Endothelial cell of umbilical vein (primary cell): ENCODE measurements at regions not wholly inside any gene's neighbourhood (a gene's known extent, or its start where the extent isn't known, plus 50 kb on each side); places are given as distances from the start of the nearest gene placed in this dataset.

ENCODE experiments used
- BruUV-seq: library from RNA; stranded (reverse); fragments of 400-500 nt; replicated peaks from 2 replicates; lab custom pipeline; 2021; lab: Mats Ljungman, UMichigan
- CTCF ChIA-PET: fragments of 300-600, 350-600 bp; sonication (Branson Sonifier 250); formaldehyde crosslinking; loops from one replicate; lab custom pipeline; 2021; ENCODE audit warnings: antibody characterized with exemption, inconsistent platforms; lab: Charles Lee
- POLR2A ChIA-PET: fragments of 300-600, 350-600 bp; sonication (Branson Sonifier 250); formaldehyde crosslinking; loops from one replicate; lab custom pipeline; 2021; ENCODE audit warnings: antibody characterized with exemption, inconsistent platforms; lab: Charles Lee
- DNase-seq: peaks from one replicate; pipeline ENCODE4 v3.0.0-alpha.2; 2011; ENCODE audit warnings: low read depth, low spot score
- FAIRE-seq: peaks from 2 replicates; lab custom pipeline; 2011; peaks lifted over from hg19 to GRCh38; lab: Jason Lieb, UNC
- H2AFZ ChIP-seq: 2 replicates; pipeline ENCODE4 v1.6.0; 2012; ENCODE audit warnings: low read depth, low read length, control low read depth, inconsistent platforms
- H3K27ac ChIP-seq: 2 replicates; pipeline ENCODE4 v1.5.1; 2011; ENCODE audit warnings: low read depth, mild to moderate bottlenecking, control low read depth, low read length, moderate library complexity; ENCODE audit not compliant: insufficient read depth
- H3K27me3 ChIP-seq, 2 experiments: 2 replicates each; pipeline versions ENCODE4 v1.6.0 to v1.6.1; 2011; ENCODE audit warnings: low read length in 2 of 2, mixed read lengths in 1 of 2; ENCODE audit not compliant: control insufficient read depth in 2 of 2, insufficient read depth in 2 of 2
- H3K36me3 ChIP-seq, 2 experiments: 2 replicates in 1 of 2; 3 replicates in 1 of 2; pipeline ENCODE4 v1.5.1; 2011; ENCODE audit warnings: low read length in 2 of 2, mild to moderate bottlenecking in 1 of 2, moderate library complexity in 1 of 2; ENCODE audit not compliant: control insufficient read depth in 2 of 2, insufficient read depth in 2 of 2; ENCODE audit errors: extremely low read depth in 1 of 2
- H3K4me1 ChIP-seq: 3 replicates; pipeline ENCODE4 v1.5.1; 2011; ENCODE audit warnings: mild to moderate bottlenecking, low read length; ENCODE audit not compliant: control insufficient read depth, insufficient read depth; ENCODE audit errors: extremely low read depth
- H3K4me2 ChIP-seq: 2 replicates; pipeline ENCODE4 v1.6.1; 2011; ENCODE audit warnings: low read length, control low read depth, mixed read lengths; ENCODE audit not compliant: insufficient read depth
- H3K4me3 ChIP-seq, 3 experiments: fragments of 200-600 bp in 1 of 3; sonication (generic), shearing (Covaris generic) in 1 of 3; replicated peaks in 1 of 3; 2 replicates each; pipeline ENCODE4 v1.5.1; 2011 to 2016; ENCODE audit warnings: control low read depth in 3 of 3, low read length in 3 of 3, mild to moderate bottlenecking in 2 of 3, inconsistent platforms in 1 of 3, low read depth in 1 of 3, moderate library complexity in 1 of 3; ENCODE audit not compliant: insufficient read depth in 1 of 3
- H3K79me2 ChIP-seq: 2 replicates; pipeline ENCODE4 v1.6.0; 2012; ENCODE audit warnings: low read length, inconsistent platforms; ENCODE audit not compliant: control insufficient read depth, insufficient read depth
- H3K9ac ChIP-seq: replicated peaks from 2 replicates; pipeline ENCODE3; 2011; ENCODE audit warnings: low read length, control low read depth; ENCODE audit not compliant: insufficient read depth; ENCODE audit errors: extremely low read depth
- H3K9me1 ChIP-seq: replicated peaks from 3 replicates; pipeline ENCODE4 v1.6.0; 2011; ENCODE audit warnings: mild to moderate bottlenecking, low read length; ENCODE audit not compliant: control insufficient read depth, insufficient read depth; ENCODE audit errors: extremely low read depth
- H3K9me3 ChIP-seq: replicated peaks from 2 replicates; pipeline ENCODE4 v1.5.1; 2012; ENCODE audit warnings: low read length, inconsistent platforms; ENCODE audit not compliant: control insufficient read depth, insufficient read depth
- H4K20me1 ChIP-seq: replicated peaks from 2 replicates; pipeline ENCODE3; 2011; ENCODE audit warnings: mild to moderate bottlenecking, low read length; ENCODE audit not compliant: control insufficient read depth, insufficient read depth; ENCODE audit errors: extremely low read depth
- CTCF ChIP-seq, 2 donors: IDR thresholded peaks; 1 replicate in 1 of 2; 2 replicates in 1 of 2; pipeline ENCODE4 v1.5.1; 2011; ENCODE audit warnings: low read length in 2 of 2, mild to moderate bottlenecking in 2 of 2, moderate library complexity in 2 of 2, control low read depth in 1 of 2, inconsistent platforms in 1 of 2, low read depth in 1 of 2; ENCODE audit not compliant: insufficient read depth in 1 of 2; ENCODE audit errors: extremely low read depth in 1 of 2
- EZH2 ChIP-seq: IDR thresholded peaks from 2 replicates; pipeline ENCODE4 v1.6.1; 2012; ENCODE audit warnings: borderline replicate concordance, low read depth, mild to moderate bottlenecking, moderate library complexity, low read length, inconsistent platforms; ENCODE audit not compliant: severe bottlenecking
- FOS ChIP-seq: IDR thresholded peaks from 2 replicates; pipeline ENCODE4 v1.6.1; 2011; ENCODE audit warnings: mild to moderate bottlenecking, low read length, moderate library complexity, borderline replicate concordance; ENCODE audit not compliant: insufficient read depth
- GATA2 ChIP-seq: IDR thresholded peaks from 2 replicates; pipeline ENCODE4 v1.7.0; 2011; ENCODE audit warnings: low read depth, mild to moderate bottlenecking, moderate library complexity, mixed read lengths, low read length; ENCODE audit not compliant: insufficient read length, insufficient read depth
- JUN ChIP-seq: IDR thresholded peaks from 2 replicates; pipeline ENCODE4 v1.6.1; 2011; ENCODE audit warnings: borderline replicate concordance, low read depth; ENCODE audit not compliant: insufficient read length, insufficient read depth
- MAX ChIP-seq: IDR thresholded peaks from 2 replicates; pipeline ENCODE4 v1.6.1; 2011; ENCODE audit not compliant: insufficient read depth, insufficient read length
- MYC ChIP-seq: IDR thresholded peaks from one replicate; pipeline ENCODE4 v1.6.1; 2011; ENCODE audit warnings: mild to moderate bottlenecking, low read depth, low read length
- POLR2A ChIP-seq: IDR thresholded peaks from 2 replicates; pipeline ENCODE4 v1.6.1; 2012; ENCODE audit warnings: low read depth, mild to moderate bottlenecking, control low read depth, low read length
- POLR2AphosphoS5 ChIP-seq: IDR thresholded peaks from 2 replicates; pipeline ENCODE4 v1.6.1; 2012; ENCODE audit warnings: low read depth, mild to moderate bottlenecking, control low read depth, low read length, moderate library complexity; ENCODE audit not compliant: insufficient read depth
- dilution Hi-C: fragments of 300-500 bp; cut with MboI; formaldehyde crosslinking; loops from one replicate; pipeline ENCODE4 v1.15.0; 2019; ENCODE audit warnings: low sequenced_read_pairs; ENCODE audit not compliant: extremely low pct_ligation_motif_present
- intact Hi-C: fragments of 100-400 bp; cut with micrococcal nuclease; formaldehyde crosslinking; loops from one replicate; pipeline ENCODE4 v1.10.0; 2022

- ChIA-PET CTCF (no interaction called here), POLR2A (no interaction called here)
- Histone ChIP-seq H3K79me2 (no peaks in the 10 kb centered on the region), H3K9ac (no peak overlapping the region), H3K9me1 (no peaks in the 10 kb centered on the region), H3K4me3 (no peak overlapping the region), H3K4me1 (no peaks in the 10 kb centered on the region), H2AFZ (no peak overlapping the region), H3K9me3 (no peaks in the 10 kb centered on the region), H3K27ac (no peak overlapping the region), H3K27me3 (no peaks in the 10 kb centered on the region), H3K4me2 (no peak overlapping the region), H3K36me3 (no peaks in the 10 kb centered on the region), H4K20me1 (no peaks in the 10 kb centered on the region)
- FAIRE-seq = no peak
- BruUV-seq = no TSS peak
- dilution Hi-C loops (no loop called here), intact Hi-C loops (no loop called here)
- no peak for TF ChIP-seq FOS
- TF ChIP-seq POLR2AphosphoS5 = no peak
- TF ChIP-seq EZH2 = no peak
- TF ChIP-seq CTCF (IDR thresholded peaks at IDR 0.05; ENCODE audit: extremely low read depth in 1 of 2, insufficient read depth in 1 of 2, low read depth in 1 of 2, low read length in 2 of 2) = no peak
- TF ChIP-seq MAX = no peak
- no peak for TF ChIP-seq JUN
- no peak for TF ChIP-seq MYC
- TF ChIP-seq POLR2A = no peak
- TF ChIP-seq GATA2 = no peak
- no peak for DNase-seq
Measured at GRCh38 chr5:86143837-86144236, 473.9 kb upstream of the COX7C start.
